DOHH2 (cell line): ENCODE measurements at regions not wholly inside any gene's neighbourhood (a gene's known extent, or its start where the extent isn't known, plus 50 kb on each side); places are given as distances from the start of the nearest gene placed in this dataset.

Source experiments
- H3F3A ChIP-seq: fragments of 200-600 bp; sonication (generic), shearing (Covaris generic); 2 replicates; pipeline ENCODE4 v1.6.0; 2016; ENCODE audit warnings: antibody characterized with exemption, mild to moderate bottlenecking; ENCODE audit not compliant: control insufficient read depth, insufficient read depth
- H3K27ac ChIP-seq: fragments of 200-600 bp; sonication (generic); 2 replicates; pipeline ENCODE4 v1.5.1; 2014; ENCODE audit warnings: low read depth, mild to moderate bottlenecking, low read length, moderate library complexity
- H3K27me3 ChIP-seq: fragments of 200-600 bp; sonication (generic); 2 replicates; pipeline ENCODE4 v1.6.1; 2014; ENCODE audit warnings: mild to moderate bottlenecking, low read length, mixed read lengths; ENCODE audit not compliant: control insufficient read depth
- H3K36me3 ChIP-seq: fragments of 200-600 bp; sonication (generic); 2 replicates; pipeline ENCODE4 v1.6.1; 2014; ENCODE audit warnings: mild to moderate bottlenecking, low read length, moderate library complexity, mixed read lengths; ENCODE audit not compliant: control insufficient read depth
- H3K4me1 ChIP-seq: fragments of 200-600 bp; sonication (generic); 2 replicates; pipeline ENCODE4 v1.6.1; 2014; ENCODE audit warnings: mild to moderate bottlenecking, low read length, mixed read lengths; ENCODE audit not compliant: control insufficient read depth
- H3K4me2 ChIP-seq: fragments of 200-600 bp; sonication (generic); 2 replicates; pipeline ENCODE4 v1.6.0; 2014; ENCODE audit warnings: mild to moderate bottlenecking, low read length, moderate library complexity
- H3K4me3 ChIP-seq: fragments of 200-600 bp; sonication (generic); 2 replicates; pipeline ENCODE4 v1.5.1; 2014; ENCODE audit warnings: mild to moderate bottlenecking, low read length, mixed read lengths
- H3K79me2 ChIP-seq: fragments of 200-600 bp; sonication (generic); 2 replicates; pipeline ENCODE4 v1.6.1; 2014; ENCODE audit warnings: mild to moderate bottlenecking, low read length, mixed read lengths; ENCODE audit not compliant: control insufficient read depth
- H3K9me2 ChIP-seq: fragments of 200-600 bp; sonication (generic); replicated peaks from 2 replicates; pipeline ENCODE4 v1.6.1; 2014; ENCODE audit warnings: mild to moderate bottlenecking, low read length, mixed read lengths; ENCODE audit not compliant: control insufficient read depth
- H3K9me3 ChIP-seq: fragments of 200-600 bp; sonication (generic); 2 replicates; pipeline ENCODE4 v1.6.1; 2014; ENCODE audit warnings: antibody characterized with exemption, low read length, mixed read lengths; ENCODE audit not compliant: control insufficient read depth, insufficient read depth
- H4K20me1 ChIP-seq: fragments of 200-600 bp; sonication (generic); 2 replicates; pipeline ENCODE4 v1.6.0; 2014; ENCODE audit warnings: low read depth, mild to moderate bottlenecking, antibody characterized with exemption, low read length, moderate library complexity; ENCODE audit not compliant: control insufficient read depth, insufficient read depth
- EZH2phosphoT487 ChIP-seq: fragments of 200-600 bp; sonication (generic); IDR thresholded peaks from 2 replicates; pipeline ENCODE4 v1.6.1; 2017; ENCODE audit warnings: borderline replicate concordance, mild to moderate bottlenecking, antibody characterized with exemption, low read length, moderate library complexity, mixed read lengths
- TF ChIP-seq, protein P1 (sequence below): fragments of 200-600 bp; sonication (generic); IDR thresholded peaks from one replicate; pipeline ENCODE4 v1.5.1; 2014; ENCODE audit warnings: antibody characterized with exemption, mild to moderate bottlenecking, low read depth, low read length; ENCODE audit not compliant: poor library complexity, severe bottlenecking

- TF ChIP-seq, protein P1, sequence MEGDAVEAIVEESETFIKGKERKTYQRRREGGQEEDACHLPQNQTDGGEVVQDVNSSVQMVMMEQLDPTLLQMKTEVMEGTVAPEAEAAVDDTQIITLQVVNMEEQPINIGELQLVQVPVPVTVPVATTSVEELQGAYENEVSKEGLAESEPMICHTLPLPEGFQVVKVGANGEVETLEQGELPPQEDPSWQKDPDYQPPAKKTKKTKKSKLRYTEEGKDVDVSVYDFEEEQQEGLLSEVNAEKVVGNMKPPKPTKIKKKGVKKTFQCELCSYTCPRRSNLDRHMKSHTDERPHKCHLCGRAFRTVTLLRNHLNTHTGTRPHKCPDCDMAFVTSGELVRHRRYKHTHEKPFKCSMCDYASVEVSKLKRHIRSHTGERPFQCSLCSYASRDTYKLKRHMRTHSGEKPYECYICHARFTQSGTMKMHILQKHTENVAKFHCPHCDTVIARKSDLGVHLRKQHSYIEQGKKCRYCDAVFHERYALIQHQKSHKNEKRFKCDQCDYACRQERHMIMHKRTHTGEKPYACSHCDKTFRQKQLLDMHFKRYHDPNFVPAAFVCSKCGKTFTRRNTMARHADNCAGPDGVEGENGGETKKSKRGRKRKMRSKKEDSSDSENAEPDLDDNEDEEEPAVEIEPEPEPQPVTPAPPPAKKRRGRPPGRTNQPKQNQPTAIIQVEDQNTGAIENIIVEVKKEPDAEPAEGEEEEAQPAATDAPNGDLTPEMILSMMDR: no peak
- no peak for TF ChIP-seq EZH2phosphoT487
- Histone ChIP-seq H3K4me2 (no peak overlapping the region), H3K27me3 (no peaks in the 10 kb centered on the region), H3K9me3 (no peaks in the 10 kb centered on the region), H3F3A (no peaks in the 10 kb centered on the region), H3K9me2 (no peaks in the 10 kb centered on the region), H3K36me3 (no peaks in the 10 kb centered on the region), H4K20me1 (no peaks in the 10 kb centered on the region), H3K27ac (no peak overlapping the region), H3K4me1 (no peaks in the 10 kb centered on the region), H3K4me3 (no peak overlapping the region), H3K79me2 (no peaks in the 10 kb centered on the region)
Measured at GRCh38 chr6:48472091-48472490, 361.1 kb upstream of the PTCHD4 start.

- no peaks in the 10 kb centered on the region for H3K9me3 ChIP-seq
- no peaks in the 10 kb centered on the region for H4K20me1 ChIP-seq
- no peaks in the 10 kb centered on the region for H3K27me3 ChIP-seq
- H3K4me2 ChIP-seq: no peak overlapping the region
- no peak overlapping the region for H3K27ac ChIP-seq
- no peaks in the 10 kb centered on the region for H3F3A ChIP-seq
- H3K36me3 ChIP-seq: no peaks in the 10 kb centered on the region
- H3K4me1 ChIP-seq: no peaks in the 10 kb centered on the region
- H3K79me2 ChIP-seq: no peaks in the 10 kb centered on the region
- TF ChIP-seq, protein P1: no peak
- no peak for TF ChIP-seq EZH2phosphoT487
- no peaks in the 10 kb centered on the region for H3K9me2 ChIP-seq
- no peak overlapping the region for H3K4me3 ChIP-seq
Measured at GRCh38 chr6:48471326-48471725, 360.3 kb upstream of the PTCHD4 start.

- Histone ChIP-seq H3K27me3 (no peaks in the 10 kb centered on the region), H3K9me2 (no peaks in the 10 kb centered on the region), H3K9me3 (no peaks in the 10 kb centered on the region), H3K4me3 (no peak overlapping the region), H3K4me1 (no peaks in the 10 kb centered on the region), H3K4me2 (no peak overlapping the region), H3K79me2 (no peaks in the 10 kb centered on the region), H3K36me3 (no peaks in the 10 kb centered on the region), H4K20me1 (no peaks in the 10 kb centered on the region), H3F3A (no peaks in the 10 kb centered on the region), H3K27ac (no peak overlapping the region)
- TF ChIP-seq, protein P1: no peak
- TF ChIP-seq EZH2phosphoT487: no peak
Measured at GRCh38 chr6:48449002-48449401, 338.0 kb upstream of the PTCHD4 start.

DNA sequence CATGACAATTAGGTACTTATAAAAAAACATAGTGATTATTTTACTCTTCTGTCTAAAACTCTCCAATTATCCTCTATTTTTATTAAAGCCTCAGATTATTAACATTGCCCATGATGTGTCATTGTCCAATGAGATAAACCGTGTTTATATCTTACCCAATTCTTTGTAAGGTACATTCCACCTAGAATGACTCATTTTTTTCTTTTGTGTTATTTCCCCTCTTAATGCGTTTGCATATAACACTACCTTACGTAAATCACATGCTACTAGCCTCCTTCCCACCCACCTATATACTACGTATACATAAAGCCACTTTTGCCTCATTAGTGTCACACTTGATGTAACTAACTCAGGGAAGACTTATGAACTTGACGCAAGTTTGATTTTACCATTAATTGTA, 336.3 kb upstream of the PTCHD4 start:
- Histone ChIP-seq H3K79me2 (no peaks in the 10 kb centered on the region), H3K9me2 (no peaks in the 10 kb centered on the region), H3K4me1 (no peaks in the 10 kb centered on the region), H3K4me2 (no peak overlapping the region), H4K20me1 (no peaks in the 10 kb centered on the region), H3K27me3 (no peaks in the 10 kb centered on the region), H3K9me3 (no peaks in the 10 kb centered on the region), H3K36me3 (no peaks in the 10 kb centered on the region), H3F3A (no peaks in the 10 kb centered on the region), H3K4me3 (no peak overlapping the region), H3K27ac (no peak overlapping the region)
- no peak for TF ChIP-seq EZH2phosphoT487
- TF ChIP-seq, protein P1: no peak
